ENCODE measurements at regions not wholly inside any gene's neighbourhood (a gene's known extent, or its start where the extent isn't known, plus 50 kb on each side); places are given as distances from the start of the nearest gene placed in this dataset.

DNA sequence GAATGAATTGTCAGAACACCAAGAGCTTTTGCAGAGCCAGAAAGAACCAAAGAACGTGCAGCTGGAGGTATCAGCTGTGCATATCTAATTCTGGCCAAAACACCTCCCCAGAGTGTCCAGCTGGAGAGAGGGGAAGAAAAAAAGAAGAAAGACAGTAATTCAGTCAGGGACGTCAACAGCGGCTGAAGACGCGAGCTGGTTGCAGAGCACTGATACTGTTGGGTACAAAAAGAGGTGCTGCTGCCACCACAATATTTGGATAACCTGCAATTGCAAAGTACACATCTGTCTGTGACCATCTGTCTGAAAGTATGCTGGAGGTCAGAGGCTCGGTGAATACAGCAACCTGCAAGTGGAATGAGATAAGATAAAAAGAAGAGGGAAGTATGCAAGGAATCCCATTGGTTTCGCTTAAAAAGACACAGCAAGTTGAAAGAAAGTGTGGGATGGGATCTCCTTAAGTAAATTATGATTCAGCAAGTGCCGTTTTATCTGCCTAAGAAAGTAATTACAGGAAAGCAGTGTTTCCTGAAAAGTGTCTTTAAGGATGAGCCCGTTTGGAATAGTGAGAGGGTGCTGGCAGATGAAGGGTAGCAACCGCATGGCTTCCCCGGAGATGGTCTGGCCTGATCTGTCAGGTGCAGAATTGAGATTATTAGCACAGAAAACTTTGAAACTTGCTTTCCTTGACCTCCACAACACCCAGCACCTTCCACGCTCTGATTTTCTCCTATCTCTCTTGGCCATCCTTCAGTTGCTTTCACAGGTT lies 189.9 kb upstream of the PRDM1 start:
- TF ChIP-seq, protein P1, sequence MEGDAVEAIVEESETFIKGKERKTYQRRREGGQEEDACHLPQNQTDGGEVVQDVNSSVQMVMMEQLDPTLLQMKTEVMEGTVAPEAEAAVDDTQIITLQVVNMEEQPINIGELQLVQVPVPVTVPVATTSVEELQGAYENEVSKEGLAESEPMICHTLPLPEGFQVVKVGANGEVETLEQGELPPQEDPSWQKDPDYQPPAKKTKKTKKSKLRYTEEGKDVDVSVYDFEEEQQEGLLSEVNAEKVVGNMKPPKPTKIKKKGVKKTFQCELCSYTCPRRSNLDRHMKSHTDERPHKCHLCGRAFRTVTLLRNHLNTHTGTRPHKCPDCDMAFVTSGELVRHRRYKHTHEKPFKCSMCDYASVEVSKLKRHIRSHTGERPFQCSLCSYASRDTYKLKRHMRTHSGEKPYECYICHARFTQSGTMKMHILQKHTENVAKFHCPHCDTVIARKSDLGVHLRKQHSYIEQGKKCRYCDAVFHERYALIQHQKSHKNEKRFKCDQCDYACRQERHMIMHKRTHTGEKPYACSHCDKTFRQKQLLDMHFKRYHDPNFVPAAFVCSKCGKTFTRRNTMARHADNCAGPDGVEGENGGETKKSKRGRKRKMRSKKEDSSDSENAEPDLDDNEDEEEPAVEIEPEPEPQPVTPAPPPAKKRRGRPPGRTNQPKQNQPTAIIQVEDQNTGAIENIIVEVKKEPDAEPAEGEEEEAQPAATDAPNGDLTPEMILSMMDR (IDR thresholded peaks at IDR 0.05): no peak
- H3K4me1 ChIP-seq (ENCODE audit: insufficient read depth, low read length): peaks cover 8% of the 10 kb centered on the region
- ChIA-PET CTCF (no interaction called here), POLR2A (no interaction called here)
- H3K36me3 Mint-ChIP-seq (ENCODE audit: low read depth): no peaks in the 10 kb centered on the region
- H3K36me3 ChIP-seq (ENCODE audit: insufficient read depth, low read length): no peaks in the 10 kb centered on the region
- H3K4me3 Mint-ChIP-seq: no peak overlapping the region
- intact Hi-C loops (cut with DNase I, micrococcal nuclease): no loop called here
- no peaks in the 10 kb centered on the region for H3K27me3 Mint-ChIP-seq
- no peaks in the 10 kb centered on the region for H3K9me3 ChIP-seq (ENCODE audit: control insufficient read depth in 1 of 2, insufficient read depth in 1 of 2, low read length in 2 of 2)
- no peak for DNase-seq
- H3K9me3 Mint-ChIP-seq: no peaks in the 10 kb centered on the region
- peaks cover 0 to 4% of the 10 kb centered on the region in 2 experiments for H3K27me3 ChIP-seq (ENCODE audit: control insufficient read depth in 1 of 2, insufficient read depth in 2 of 2, low read length in 2 of 2)
- no peak overlapping the region for H3K4me3 ChIP-seq (ENCODE audit: low read length)
- H3K27ac ChIP-seq (ENCODE audit: low read depth in 1 of 2, low read length in 2 of 2): no peak overlapping the region
- H3K27ac Mint-ChIP-seq: no peak overlapping the region
- no peak for ATAC-seq (ENCODE audit: poor library complexity)
- peaks cover 11% of the 10 kb centered on the region for H3K4me1 Mint-ChIP-seq (ENCODE audit: low read depth)

DNA sequence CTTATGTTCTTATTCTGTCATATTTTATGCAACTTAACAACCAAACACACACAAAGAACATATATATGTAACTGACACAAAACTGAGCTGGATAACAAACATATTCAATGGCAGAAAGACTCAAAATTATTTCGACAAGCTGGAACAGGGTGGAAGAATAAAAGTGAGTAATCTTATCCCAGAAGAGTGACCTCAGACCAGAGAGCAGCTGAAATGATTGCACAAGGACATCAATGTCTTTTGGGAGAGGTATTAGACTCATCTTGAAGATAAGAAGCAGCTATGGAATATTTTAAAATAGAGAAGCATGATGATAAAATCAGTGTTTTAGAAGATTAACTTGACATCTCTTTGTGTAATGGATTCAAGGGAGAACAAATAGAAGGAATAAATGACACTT lies 191.6 kb upstream of the PRDM1 start:
- ATAC-seq (ENCODE audit: poor library complexity): no peak
- Histone ChIP-seq H3K4me1 (ENCODE audit: insufficient read depth, low read length) (no peaks in the 10 kb centered on the region), H3K27me3 (ENCODE audit: control insufficient read depth in 1 of 2, insufficient read depth in 2 of 2, low read length in 2 of 2) (peaks cover 0 to 4% of the 10 kb centered on the region in 2 experiments), H3K4me3 (ENCODE audit: low read length) (no peak overlapping the region), H3K9me3 (ENCODE audit: control insufficient read depth in 1 of 2, insufficient read depth in 1 of 2, low read length in 2 of 2) (no peaks in the 10 kb centered on the region), H3K27ac (ENCODE audit: low read depth in 1 of 2, low read length in 2 of 2) (no peak overlapping the region), H3K36me3 (ENCODE audit: insufficient read depth, low read length) (no peaks in the 10 kb centered on the region)
- Mint-ChIP-seq H3K4me3 (no peak overlapping the region), H3K9me3 (peaks cover 1% of the 10 kb centered on the region), H3K27ac (no peak overlapping the region), H3K27me3 (no peaks in the 10 kb centered on the region), H3K36me3 (ENCODE audit: low read depth) (no peaks in the 10 kb centered on the region), H3K4me1 (ENCODE audit: low read depth) (no peaks in the 10 kb centered on the region)
- POLR2A ChIA-PET: interaction anchor here (0.5 kb wide), 1 partner anchor 334 kb away, joined by 3 read pairs; no protein-coding TSS in a partner anchor
- no peak for DNase-seq
- CTCF ChIA-PET: no interaction called here
- TF ChIP-seq, protein P1 (IDR thresholded peaks at IDR 0.05): no peak
- intact Hi-C loops (cut with DNase I, micrococcal nuclease): no loop called here

DNA sequence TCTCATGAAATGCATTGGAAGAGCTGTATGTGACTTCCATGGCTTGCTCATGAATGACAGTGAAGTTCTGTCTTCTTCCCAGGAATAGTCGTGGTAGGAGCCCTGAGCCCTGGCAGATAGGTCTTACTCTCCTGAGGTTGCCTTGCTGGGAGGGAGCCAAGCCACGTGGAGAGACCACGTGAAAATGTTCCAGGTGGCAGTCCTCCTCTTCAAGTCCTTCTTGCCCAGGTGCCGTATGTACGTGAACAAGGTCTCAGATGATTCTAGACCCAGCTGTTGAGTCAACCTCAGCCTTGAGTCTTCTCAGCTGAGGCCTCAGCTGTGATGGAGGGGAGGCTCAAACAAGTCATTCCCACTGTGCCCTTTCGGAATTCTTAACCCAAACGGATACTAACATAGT lies 192.4 kb upstream of the PRDM1 start:
- H3K27me3 ChIP-seq (ENCODE audit: control insufficient read depth in 1 of 2, insufficient read depth in 2 of 2, low read length in 2 of 2): peaks cover 0 to 4% of the 10 kb centered on the region in 2 experiments
- ChIA-PET CTCF (no interaction called here), POLR2A (no interaction called here)
- Mint-ChIP-seq H3K4me1 (ENCODE audit: low read depth) (no peaks in the 10 kb centered on the region), H3K27ac (no peak overlapping the region), H3K4me3 (no peak overlapping the region), H3K27me3 (no peaks in the 10 kb centered on the region), H3K36me3 (ENCODE audit: low read depth) (no peaks in the 10 kb centered on the region), H3K9me3 (peaks cover 1% of the 10 kb centered on the region)
- DNase-seq (no peak), ATAC-seq (ENCODE audit: poor library complexity) (no peak)
- intact Hi-C loops (cut with DNase I, micrococcal nuclease): no loop called here
- no peak overlapping the region for H3K27ac ChIP-seq (ENCODE audit: low read depth in 1 of 2, low read length in 2 of 2)
- H3K9me3 ChIP-seq (ENCODE audit: control insufficient read depth in 1 of 2, insufficient read depth in 1 of 2, low read length in 2 of 2): no peaks in the 10 kb centered on the region
- TF ChIP-seq, protein P1 (IDR thresholded peaks at IDR 0.05): no peak
- H3K36me3 ChIP-seq (ENCODE audit: insufficient read depth, low read length): no peaks in the 10 kb centered on the region
- H3K4me1 ChIP-seq (ENCODE audit: insufficient read depth, low read length): no peaks in the 10 kb centered on the region
- H3K4me3 ChIP-seq (ENCODE audit: low read length): no peak overlapping the region
